Mammary epithelial cell (primary cell): ENCODE measurements at regions not wholly inside any gene's neighbourhood (a gene's known extent, or its start where the extent isn't known, plus 50 kb on each side); places are given as distances from the start of the nearest gene placed in this dataset.

Experiments used
- CTCF ChIP-seq, 2 donors: IDR thresholded peaks in 1 of 2; conservative IDR thresholded peaks in 1 of 2; 2 replicates each; pipeline ENCODE4 v1.5.1; 2011 to 2012; ENCODE audit warnings: inconsistent platforms in 2 of 2, low read length in 2 of 2, mild to moderate bottlenecking in 2 of 2, control low read depth in 1 of 2, low read depth in 1 of 2; ENCODE audit not compliant: insufficient read depth in 1 of 2; ENCODE audit errors: extremely low read depth in 1 of 2
- EZH2 ChIP-seq: IDR thresholded peaks from 2 replicates; pipeline ENCODE4 v1.6.1; 2012; ENCODE audit warnings: low read length, inconsistent platforms, borderline replicate concordance

GRCh38 chr2:53108246-53108645, 659.4 kb upstream of the CHAC2 start:
- TF ChIP-seq CTCF (conservative IDR thresholded peaks at IDR 0.05 in 1 of 2, IDR thresholded peaks at IDR 0.05 in 1 of 2; ENCODE audit: extremely low read depth in 1 of 2, insufficient read depth in 1 of 2, low read depth in 1 of 2, low read length in 2 of 2) (no peak), EZH2 (no peak)
